Left cardiac atrium (tissue), 4 donors: ENCODE measurements at regions not wholly inside any gene's neighbourhood (a gene's known extent, or its start where the extent isn't known, plus 50 kb on each side); places are given as distances from the start of the nearest gene placed in this dataset.

Source experiments
- ATAC-seq, 2 donors: fragments of 200-7000 bp; cut with Tn5 transposase; one replicate each; pipeline ENCODE4 v1.9.1; 2020; ENCODE audit warnings: mild to moderate bottlenecking in 2 of 2, moderate library complexity in 2 of 2
- DNase-seq: peaks from one replicate; pipeline ENCODE4 v3.0.0-alpha.2; 2020
- intact Hi-C, 2 donors: fragments of 100-400 bp; cut with DNase I; formaldehyde crosslinking; loops; one replicate each; pipeline versions ENCODE4 v1.14.1 to v1.15.1; 2022 to 2023
- donor health status: DM: no; HTN: yes; CAD: no.
- donor health status: DM: no; HTN: yes; CAD: no; lungs with severe emphysema.
- donor health status: DM: yes; HTN: yes; CAD: no.
- donor health status: Dilated cardiomyopathy.

GRCh38 chr17:34781571-34782108 is 179.6 kb downstream of the CCT6B start:
- intact Hi-C loops: loop anchor here in 1 of 2 donors (5.0 kb wide), 1 partner anchor 51 kb away; no protein-coding TSS in a partner anchor
- no peak for DNase-seq
- ATAC-seq: no peak

GRCh38 chr17:34781071-34781470 is 180.2 kb downstream of the CCT6B start:
- intact Hi-C loops: loop anchor here in 1 of 2 donors (5.0 kb wide), 1 partner anchor 51 kb away; no protein-coding TSS in a partner anchor
- ATAC-seq (no peak), DNase-seq (no peak)

GRCh38 chr17:34780438-34780837 is 180.8 kb downstream of the CCT6B start:
- ATAC-seq: no peak
- DNase-seq: no peak
- intact Hi-C loops: loop anchor here in 1 of 2 donors (5.0 kb wide), 1 partner anchor 52 kb away; no protein-coding TSS in a partner anchor

- ATAC-seq: no peak
- intact Hi-C loops: no loop called here
Observed at GRCh38 chr17:34776456-34777443, 184.5 kb downstream of the CCT6B start.

GRCh38 chr17:34773036-34773435 is 188.2 kb downstream of the CCT6B start:
- no peak for ATAC-seq
- no peak for DNase-seq
- intact Hi-C loops: no loop called here

More at GRCh38 chr17:34776456-34777443, 184.5 kb downstream of the CCT6B start:
- no peak for DNase-seq

GRCh38 chr17:34771891-34772290 is 189.4 kb downstream of the CCT6B start:
- DNase-seq (no peak), ATAC-seq (no peak)
- intact Hi-C loops: no loop called here

GRCh38 chr17:34770586-34770985 is 190.7 kb downstream of the CCT6B start:
- DNase-seq: no peak
- intact Hi-C loops: no loop called here
- ATAC-seq: no peak

GRCh38 chr17:34769899-34770298 is 190.5 kb downstream of the TMEM132E start:
- no peak for ATAC-seq
- no peak for DNase-seq
- intact Hi-C loops: no loop called here

GRCh38 chr17:34769049-34769448 is 189.7 kb downstream of the TMEM132E start:
- intact Hi-C loops: no loop called here
- DNase-seq (no peak), ATAC-seq (no peak)

GRCh38 chr17:34765291-34765690 is 185.9 kb downstream of the TMEM132E start:
- ATAC-seq (no peak), DNase-seq (no peak)
- intact Hi-C loops: no loop called here

- DNase-seq (no peak), ATAC-seq (no peak)
- intact Hi-C loops: no loop called here
Observed at GRCh38 chr17:34764716-34765115, 185.3 kb downstream of the TMEM132E start.

- DNase-seq (no peak), ATAC-seq (no peak)
- intact Hi-C loops: no loop called here
Observed at GRCh38 chr17:34763728-34764665, 184.6 kb downstream of the TMEM132E start.

- intact Hi-C loops: no loop called here
- ATAC-seq: no peak
- DNase-seq: no peak
Observed at GRCh38 chr17:34762078-34762477, 182.7 kb downstream of the TMEM132E start.

GRCh38 chr17:34761646-34762045 is 182.3 kb downstream of the TMEM132E start:
- DNase-seq (no peak), ATAC-seq (no peak)
- intact Hi-C loops: no loop called here

- no peak for DNase-seq
- intact Hi-C loops: no loop called here
- ATAC-seq: no peak
Observed at GRCh38 chr17:34760931-34761495, 181.6 kb downstream of the TMEM132E start.

- intact Hi-C loops: no loop called here
- ATAC-seq: no peak
- no peak for DNase-seq
Observed at GRCh38 chr17:34758718-34759117, 179.3 kb downstream of the TMEM132E start.

- intact Hi-C loops: no loop called here
- no peak for DNase-seq
- ATAC-seq: no peak
Observed at GRCh38 chr17:34758316-34758715, 178.9 kb downstream of the TMEM132E start.

- intact Hi-C loops: no loop called here
- ATAC-seq: no peak
- no peak for DNase-seq
Observed at GRCh38 chr17:34757611-34758010, 178.2 kb downstream of the TMEM132E start.

- intact Hi-C loops: no loop called here
- DNase-seq: no peak
- no peak for ATAC-seq
Observed at GRCh38 chr17:34757106-34757505, 177.7 kb downstream of the TMEM132E start.
